Suprapubic skin (tissue), 3 donors: ENCODE measurements at regions not wholly inside any gene's neighbourhood (a gene's known extent, or its start where the extent isn't known, plus 50 kb on each side); places are given as distances from the start of the nearest gene placed in this dataset.

Source experiments
- POLR2A ChIP-seq, 2 donors: fragments of 450-650 bp; IDR thresholded peaks; one replicate each; pipeline ENCODE4 v1.6.1; 2017; ENCODE audit warnings: antibody characterized with exemption in 2 of 2, mild to moderate bottlenecking in 2 of 2, moderate library complexity in 2 of 2
- TF ChIP-seq, protein P1 (sequence below), 2 donors: fragments of 200-600 bp in 1 of 2; fragments of 450-650 bp in 1 of 2; sonication (generic) in 1 of 2; IDR thresholded peaks; one replicate each; pipeline ENCODE4 v1.5.1; 2016 to 2019; ENCODE audit warnings: antibody characterized with exemption in 2 of 2, mild to moderate bottlenecking in 1 of 2, moderate library complexity in 1 of 2

DNA sequence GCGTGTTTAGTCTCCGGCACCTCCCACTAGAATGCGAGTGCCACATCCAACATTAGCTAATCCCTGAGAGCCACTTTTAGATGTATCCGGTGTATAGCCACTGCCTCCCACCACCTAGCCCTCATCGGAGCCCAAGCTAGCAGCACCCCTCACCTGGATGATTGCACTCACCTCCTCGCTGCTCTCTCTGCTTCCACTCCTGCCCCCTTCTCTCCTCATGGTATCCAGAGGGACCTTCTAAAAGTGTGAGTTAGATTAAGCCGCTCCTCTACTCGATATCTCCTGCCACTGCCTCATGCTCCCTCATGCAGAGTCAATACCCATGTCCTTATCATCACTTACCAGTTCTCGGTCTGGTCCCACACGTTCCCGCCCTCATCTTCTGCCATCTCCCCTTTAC lies 125.3 kb downstream of the RAB11FIP2 start:
- TF ChIP-seq, protein P1, sequence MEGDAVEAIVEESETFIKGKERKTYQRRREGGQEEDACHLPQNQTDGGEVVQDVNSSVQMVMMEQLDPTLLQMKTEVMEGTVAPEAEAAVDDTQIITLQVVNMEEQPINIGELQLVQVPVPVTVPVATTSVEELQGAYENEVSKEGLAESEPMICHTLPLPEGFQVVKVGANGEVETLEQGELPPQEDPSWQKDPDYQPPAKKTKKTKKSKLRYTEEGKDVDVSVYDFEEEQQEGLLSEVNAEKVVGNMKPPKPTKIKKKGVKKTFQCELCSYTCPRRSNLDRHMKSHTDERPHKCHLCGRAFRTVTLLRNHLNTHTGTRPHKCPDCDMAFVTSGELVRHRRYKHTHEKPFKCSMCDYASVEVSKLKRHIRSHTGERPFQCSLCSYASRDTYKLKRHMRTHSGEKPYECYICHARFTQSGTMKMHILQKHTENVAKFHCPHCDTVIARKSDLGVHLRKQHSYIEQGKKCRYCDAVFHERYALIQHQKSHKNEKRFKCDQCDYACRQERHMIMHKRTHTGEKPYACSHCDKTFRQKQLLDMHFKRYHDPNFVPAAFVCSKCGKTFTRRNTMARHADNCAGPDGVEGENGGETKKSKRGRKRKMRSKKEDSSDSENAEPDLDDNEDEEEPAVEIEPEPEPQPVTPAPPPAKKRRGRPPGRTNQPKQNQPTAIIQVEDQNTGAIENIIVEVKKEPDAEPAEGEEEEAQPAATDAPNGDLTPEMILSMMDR (IDR thresholded peaks at IDR 0.05), result no peak
- no peak for TF ChIP-seq POLR2A (IDR thresholded peaks at IDR 0.05)
